ENCODE measurements at regions not wholly inside any gene's neighbourhood (a gene's known extent, or its start where the extent isn't known, plus 50 kb on each side); places are given as distances from the start of the nearest gene placed in this dataset.

DNA sequence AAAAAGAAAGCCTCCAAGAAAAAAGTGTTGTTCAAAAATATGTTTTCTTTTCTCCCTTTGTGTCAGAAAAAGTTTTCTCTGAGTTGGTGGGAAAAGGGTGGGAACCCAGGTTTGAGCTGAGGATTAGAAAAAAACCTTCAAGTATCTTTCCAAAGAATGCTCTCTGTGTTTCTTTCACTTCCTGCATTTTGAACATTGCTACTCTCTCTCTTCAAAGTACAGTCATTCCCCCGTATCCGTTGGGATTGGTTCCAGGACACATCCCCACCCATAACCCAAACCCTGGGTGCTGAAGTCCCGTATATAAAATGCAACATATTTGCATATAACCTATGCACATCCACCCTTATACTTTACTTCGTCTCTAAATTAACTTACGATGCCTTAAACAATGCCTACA lies 139.6 kb downstream of the TMCO5A start:
- TF ChIP-seq, protein P1, sequence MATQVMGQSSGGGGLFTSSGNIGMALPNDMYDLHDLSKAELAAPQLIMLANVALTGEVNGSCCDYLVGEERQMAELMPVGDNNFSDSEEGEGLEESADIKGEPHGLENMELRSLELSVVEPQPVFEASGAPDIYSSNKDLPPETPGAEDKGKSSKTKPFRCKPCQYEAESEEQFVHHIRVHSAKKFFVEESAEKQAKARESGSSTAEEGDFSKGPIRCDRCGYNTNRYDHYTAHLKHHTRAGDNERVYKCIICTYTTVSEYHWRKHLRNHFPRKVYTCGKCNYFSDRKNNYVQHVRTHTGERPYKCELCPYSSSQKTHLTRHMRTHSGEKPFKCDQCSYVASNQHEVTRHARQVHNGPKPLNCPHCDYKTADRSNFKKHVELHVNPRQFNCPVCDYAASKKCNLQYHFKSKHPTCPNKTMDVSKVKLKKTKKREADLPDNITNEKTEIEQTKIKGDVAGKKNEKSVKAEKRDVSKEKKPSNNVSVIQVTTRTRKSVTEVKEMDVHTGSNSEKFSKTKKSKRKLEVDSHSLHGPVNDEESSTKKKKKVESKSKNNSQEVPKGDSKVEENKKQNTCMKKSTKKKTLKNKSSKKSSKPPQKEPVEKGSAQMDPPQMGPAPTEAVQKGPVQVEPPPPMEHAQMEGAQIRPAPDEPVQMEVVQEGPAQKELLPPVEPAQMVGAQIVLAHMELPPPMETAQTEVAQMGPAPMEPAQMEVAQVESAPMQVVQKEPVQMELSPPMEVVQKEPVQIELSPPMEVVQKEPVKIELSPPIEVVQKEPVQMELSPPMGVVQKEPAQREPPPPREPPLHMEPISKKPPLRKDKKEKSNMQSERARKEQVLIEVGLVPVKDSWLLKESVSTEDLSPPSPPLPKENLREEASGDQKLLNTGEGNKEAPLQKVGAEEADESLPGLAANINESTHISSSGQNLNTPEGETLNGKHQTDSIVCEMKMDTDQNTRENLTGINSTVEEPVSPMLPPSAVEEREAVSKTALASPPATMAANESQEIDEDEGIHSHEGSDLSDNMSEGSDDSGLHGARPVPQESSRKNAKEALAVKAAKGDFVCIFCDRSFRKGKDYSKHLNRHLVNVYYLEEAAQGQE (IDR thresholded peaks at IDR 0.05; ENCODE audit: low read depth): no peak
- TF ChIP-seq YY1 (IDR thresholded peaks at IDR 0.05; ENCODE audit: low read depth) (no peak), RAD21 (IDR thresholded peaks at IDR 0.05; ENCODE audit: low read depth) (no peak), TAF1 (IDR thresholded peaks at IDR 0.05; ENCODE audit: low read depth) (no peak), EP300 (IDR thresholded peaks at IDR 0.05; ENCODE audit: borderline replicate concordance) (no peak), TCF12 (IDR thresholded peaks at IDR 0.05; ENCODE audit: low read depth) (no peak)
